HG03432 (cell line): ENCODE measurements at regions not wholly inside any gene's neighbourhood (a gene's known extent, or its start where the extent isn't known, plus 50 kb on each side); places are given as distances from the start of the nearest gene placed in this dataset.
"Not testable (repeated sequence)": the region's sequence is repeated elsewhere in the genome, so short reads cannot be mapped to it uniquely, and the experiment has no call there.

Experiments
- ATAC-seq: cut with Tn5 transposase; IDR thresholded peaks from one replicate; pipeline ENCODE4 v1.9.1; 2021; ENCODE audit warnings: mild to moderate bottlenecking, moderate library complexity; ENCODE audit not compliant: unreplicated experiment

DNA sequence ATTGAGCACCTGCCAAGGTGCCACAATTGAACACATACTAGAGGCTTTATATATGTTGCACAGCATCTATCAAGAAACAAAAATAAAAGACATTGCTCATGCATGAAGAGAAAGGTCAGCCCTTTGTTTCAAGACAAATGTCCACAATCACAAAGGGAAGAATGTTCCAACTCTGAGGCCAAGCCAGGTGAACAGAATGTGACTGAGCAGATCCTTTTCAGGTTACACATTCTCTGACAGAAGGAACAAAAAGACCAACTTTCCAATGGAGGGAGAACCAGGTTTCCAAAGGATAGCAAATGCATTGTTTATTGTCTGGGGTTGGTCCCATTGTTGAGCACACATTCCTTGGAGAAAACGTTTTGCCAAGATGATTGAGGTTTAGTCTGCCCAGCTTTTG, 50.2 kb upstream of the FAM174B start:
- no peak for ATAC-seq

- no peak for ATAC-seq
These were observed 50.6 kb upstream of the FAM174B start for GRCh38 chr15:92706201-92706600.

DNA sequence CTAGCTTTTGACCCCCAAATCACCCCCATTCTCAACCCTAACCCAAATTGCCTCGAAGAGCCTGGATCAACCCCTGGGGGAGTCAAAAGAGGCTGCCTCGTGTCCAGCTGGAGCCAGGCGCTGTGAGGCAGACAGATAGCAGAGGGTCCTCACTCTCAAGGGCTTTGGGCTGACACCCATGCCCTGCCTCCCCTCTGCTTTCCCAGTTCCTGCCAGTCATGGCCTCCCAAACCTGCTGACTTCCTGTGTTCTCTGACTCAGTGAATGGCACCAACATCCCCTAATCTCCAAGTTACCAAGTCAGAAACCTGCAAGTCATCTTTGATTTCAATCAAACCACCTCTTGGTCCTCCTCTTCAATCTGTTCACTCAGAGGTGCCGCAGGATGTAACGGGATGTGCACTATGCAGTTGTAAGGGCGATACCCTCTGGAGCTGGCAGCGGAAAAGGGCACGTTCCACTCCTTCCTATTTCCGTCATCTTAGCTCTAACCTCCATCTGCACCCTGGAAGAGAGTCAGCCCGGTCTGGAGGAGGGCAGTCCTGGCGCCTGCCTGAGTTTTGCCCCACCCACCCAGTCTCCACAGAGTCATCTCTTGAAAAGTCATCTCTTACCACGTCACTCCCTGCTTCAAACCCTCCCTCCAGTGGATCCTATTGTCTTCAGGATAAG, 52.4 kb upstream of the FAM174B start:
- ATAC-seq = no peak

DNA sequence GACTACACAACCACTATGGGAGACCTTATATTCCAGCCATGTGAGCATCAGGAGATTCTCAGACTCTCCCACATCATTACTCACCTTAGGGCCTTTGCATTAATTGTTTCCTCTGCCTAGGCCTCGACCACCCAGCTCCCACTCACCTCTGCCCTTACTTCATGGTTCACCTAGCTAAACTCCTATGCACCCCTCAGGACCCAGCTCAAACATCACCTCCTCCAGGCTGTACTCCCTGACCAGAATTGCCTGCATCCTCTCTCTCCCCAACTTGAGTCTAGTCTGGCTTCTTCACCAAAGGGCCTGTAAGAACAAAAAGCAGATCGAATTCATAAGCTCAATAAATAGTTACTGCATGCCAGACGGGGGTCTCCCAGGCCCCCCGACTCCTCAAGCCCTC, 53.1 kb upstream of the FAM174B start:
- no peak for ATAC-seq

DNA sequence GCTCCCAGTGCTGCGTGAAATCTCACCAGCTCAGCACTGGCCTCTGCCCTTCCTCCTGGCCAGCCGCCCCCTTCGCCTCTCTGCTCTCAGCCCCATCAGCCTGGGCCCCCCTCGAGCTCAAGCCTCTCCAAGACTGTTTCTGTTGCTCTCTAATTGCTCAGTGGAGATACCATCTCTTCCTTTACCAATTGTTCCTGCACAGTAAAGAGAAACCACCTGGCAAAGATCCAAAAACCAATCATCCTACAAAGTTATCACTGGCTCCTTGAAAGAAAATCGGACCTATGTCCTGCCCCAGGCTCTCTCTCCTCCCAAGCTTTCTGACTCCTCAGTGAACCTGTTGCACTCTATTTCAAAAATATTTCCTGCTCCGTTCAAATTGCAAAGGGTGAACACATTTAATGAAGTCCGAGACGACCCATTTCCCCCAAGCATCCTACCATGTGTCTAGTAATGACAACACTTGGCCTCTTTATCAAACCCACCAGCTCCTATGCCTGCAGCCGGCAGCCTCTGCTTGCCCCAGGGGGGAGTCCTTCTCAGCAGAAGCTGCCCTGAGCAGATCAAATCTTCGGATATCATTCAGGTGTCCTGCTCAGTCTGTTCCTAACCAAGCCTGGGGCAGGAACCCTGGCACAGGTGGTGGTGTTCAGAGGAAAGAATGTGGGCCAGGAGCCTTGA, 53.7 kb upstream of the FAM174B start:
- ATAC-seq = no peak

- no peak for ATAC-seq
These were observed 55.9 kb upstream of the FAM174B start for GRCh38 chr15:92711457-92711831.

DNA sequence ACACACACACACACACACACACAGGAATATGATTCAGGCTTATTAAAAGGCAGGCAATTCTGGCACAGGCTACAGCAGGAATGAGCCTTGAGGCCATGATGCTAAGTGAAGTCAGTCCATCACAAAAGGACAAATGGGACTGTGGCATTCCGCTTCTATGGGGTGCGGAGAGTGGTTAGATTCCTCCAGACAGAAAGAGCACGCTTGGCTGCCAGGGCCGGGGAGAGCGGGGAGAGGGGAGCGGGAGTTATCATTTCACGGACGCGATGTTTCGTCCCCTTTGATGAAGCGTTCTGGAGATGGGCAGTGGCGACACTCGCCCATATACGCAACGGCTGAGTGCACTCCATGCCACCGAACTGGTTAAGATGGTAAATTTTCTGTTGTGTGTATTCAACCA, 58.5 kb upstream of the FAM174B start:
- ATAC-seq = peak; percentile 19

DNA sequence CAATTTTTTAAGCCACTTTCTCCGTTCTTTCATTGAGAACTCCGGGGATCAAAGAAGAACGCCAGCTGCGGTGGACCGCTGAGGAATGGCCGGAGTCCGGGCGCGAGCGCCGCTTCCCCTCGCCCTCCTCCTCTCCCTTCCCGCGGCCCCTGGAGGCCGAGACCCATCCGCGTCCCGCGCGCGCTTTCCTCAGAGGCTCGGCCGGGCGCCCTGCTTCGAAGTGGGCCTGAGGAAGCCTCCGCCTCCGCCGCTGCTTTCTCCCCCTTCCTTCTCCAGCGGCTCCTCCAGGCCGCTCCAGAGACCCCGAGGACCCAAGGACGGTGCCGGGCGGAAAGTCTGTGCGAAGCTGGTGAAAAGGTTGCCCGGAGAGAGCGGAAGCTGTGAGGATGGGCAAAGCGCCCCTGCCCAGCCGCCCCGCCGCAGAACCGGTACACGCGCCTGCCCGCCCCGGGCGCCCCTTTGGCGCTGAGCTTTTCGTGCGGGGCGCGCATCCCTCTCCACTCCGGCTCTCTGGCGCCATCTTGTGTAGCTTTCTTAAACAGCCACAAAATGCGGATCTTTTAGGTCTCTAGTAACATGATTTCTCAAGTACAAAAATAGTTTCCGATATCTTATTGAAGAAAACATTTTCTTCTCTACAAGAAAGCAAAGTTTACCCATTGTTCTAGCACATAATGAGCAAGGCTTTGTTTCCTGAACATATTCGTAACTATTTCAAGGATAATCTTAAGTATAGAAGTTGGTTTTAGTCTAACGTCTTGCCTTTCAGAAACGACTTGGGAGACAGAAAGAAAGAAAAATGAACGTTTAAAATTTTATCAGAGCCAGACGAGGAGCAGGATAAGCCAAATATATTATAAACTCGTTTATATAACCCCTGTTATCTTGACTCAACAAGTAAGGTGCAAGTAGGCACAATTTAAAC, 59.2 kb upstream of the FAM174B start:
- ATAC-seq = peak; percentile 88

- ATAC-seq = no peak
These were observed 60.2 kb upstream of the FAM174B start for GRCh38 chr15:92715758-92716157.

DNA sequence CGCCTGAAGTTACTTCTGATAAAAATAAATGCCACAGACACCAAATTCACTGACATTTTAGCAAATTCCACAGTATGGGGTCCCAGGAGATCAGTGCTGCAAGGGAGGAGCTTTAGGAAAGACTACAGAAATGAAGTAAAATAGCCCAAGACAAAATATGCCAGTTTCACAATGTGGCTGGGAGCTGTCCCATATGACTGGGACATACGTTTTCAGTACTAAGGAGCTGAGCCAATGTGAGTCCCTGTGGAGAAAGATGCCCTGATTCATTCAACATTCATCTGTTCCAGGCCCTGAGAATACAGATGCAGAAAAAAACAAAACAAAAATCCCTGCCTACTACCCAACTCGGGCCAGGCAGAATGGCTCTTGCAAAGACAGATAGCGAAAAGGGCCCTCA, 63.4 kb upstream of the FAM174B start:
- no peak for ATAC-seq

- no peak for ATAC-seq
These were observed 68.6 kb upstream of the FAM174B start for GRCh38 chr15:92724144-92724543.

- ATAC-seq = no peak
These were observed 69.6 kb upstream of the FAM174B start for GRCh38 chr15:92725171-92725570.

DNA sequence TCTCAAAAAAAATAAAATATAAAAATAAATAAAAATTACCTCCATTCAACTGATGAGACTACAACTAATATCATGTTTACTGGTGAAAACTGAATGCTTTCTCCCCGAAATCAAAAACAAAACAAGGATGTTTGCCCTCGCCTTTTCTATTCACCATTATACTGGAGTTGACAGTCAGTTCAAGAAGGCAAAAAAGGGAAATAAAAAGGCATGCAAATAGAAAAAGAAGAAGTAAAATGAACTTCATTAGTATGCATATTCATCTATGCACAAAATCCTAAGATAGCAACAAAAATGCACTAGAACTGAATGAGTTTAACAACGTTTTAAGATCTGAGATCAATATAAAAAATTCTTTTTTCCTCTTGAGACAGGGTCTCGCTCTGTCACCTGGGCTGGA, 72.7 kb upstream of the FAM174B start:
- no peak for ATAC-seq

DNA sequence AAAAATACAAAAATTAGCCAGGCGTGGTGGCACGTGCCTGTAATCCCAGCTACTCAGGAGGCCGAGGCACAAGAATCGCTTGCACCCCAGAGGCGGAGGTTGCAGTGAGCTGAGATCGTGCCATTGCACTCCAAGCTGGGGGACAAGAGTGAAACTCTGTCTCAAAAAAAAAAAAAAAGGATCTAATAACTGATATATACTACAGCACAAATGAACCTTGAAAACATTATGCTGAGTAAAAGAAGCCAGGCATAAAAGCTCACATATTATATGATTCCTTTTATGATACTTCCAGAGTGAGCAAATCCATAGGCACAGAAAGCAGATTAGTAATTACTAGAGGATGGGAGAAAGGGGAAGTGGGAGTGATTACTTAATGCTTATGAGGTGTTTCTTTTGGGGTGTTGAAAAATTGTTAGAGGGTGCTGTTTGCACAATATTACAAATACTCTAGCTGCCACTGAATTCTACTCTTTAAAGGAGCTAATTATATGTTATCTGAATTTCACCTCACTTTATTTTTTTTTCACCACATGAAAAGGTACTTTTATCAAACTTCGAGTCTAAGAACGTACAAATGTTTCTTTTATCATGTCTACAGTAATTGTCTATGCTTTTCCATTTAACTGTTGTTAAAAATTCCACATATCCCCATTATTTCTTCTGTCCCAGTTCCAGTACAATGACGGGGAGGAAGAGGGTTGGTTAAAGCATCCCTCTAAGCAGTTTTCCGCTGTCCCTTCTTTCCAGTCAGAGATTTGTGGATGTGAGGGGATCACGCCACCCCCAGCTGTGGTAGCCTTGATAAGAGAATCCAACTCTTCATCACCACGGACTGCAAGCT, 77.7 kb upstream of the FAM174B start:
- no peak for ATAC-seq

GRCh38 chr15:92733934-92734521, 78.5 kb upstream of the FAM174B start:
- no peak for ATAC-seq

- not testable (repeated sequence) for ATAC-seq
These were observed 83.7 kb upstream of the FAM174B start for GRCh38 chr15:92739246-92739645.

DNA sequence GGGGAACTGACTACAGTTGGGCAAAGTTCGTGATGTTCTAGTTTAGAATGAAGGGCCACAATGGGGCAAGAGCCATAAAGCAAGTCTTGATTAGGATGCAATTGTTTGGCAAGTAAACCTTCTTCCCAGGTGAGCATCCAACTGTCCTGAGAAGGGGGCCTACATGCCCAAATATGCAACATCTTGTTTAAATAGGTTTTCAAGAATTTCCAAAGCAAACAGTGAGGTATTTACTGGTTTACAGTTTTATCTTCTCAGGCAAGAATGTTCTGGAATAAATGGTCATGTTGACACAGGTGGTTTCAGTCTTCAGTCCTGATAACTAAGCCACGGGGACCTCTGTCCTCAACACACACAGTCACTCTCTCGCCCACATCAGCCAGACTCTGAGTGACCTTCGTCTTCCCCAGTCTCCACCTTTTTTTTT, 90.3 kb upstream of the FAM174B start:
- no peak for ATAC-seq

DNA sequence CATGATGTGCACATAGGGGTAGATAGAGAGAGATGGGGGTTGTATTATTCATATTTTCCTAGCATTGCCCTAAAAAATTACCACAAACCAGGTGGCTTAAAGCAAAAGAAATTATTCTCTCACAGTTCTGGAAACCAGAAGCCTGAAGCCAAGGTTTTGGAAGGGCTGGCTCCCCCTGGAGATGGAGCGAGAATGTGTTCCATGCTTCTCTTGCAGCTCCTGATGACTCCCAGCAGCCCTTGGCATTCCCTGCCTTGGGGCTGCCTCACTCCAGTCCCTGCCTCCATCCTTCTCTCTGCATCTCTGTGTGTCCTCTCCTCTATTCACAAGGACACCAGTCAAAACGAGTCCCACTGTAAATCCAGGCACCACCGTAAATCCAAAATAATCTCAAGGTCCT, 91.5 kb upstream of the FAM174B start:
- ATAC-seq = no peak

- ATAC-seq = no peak
These were observed 93.6 kb upstream of the FAM174B start for GRCh38 chr15:92749216-92749615.

GRCh38 chr15:92749946-92750345, 94.4 kb upstream of the FAM174B start:
- ATAC-seq = no peak
